Common myeloid progenitor, CD34-positive (primary cell): ENCODE measurements at regions not wholly inside any gene's neighbourhood (a gene's known extent, or its start where the extent isn't known, plus 50 kb on each side); places are given as distances from the start of the nearest gene placed in this dataset.

Experiments used
- CTCF ChIA-PET: fragments of 350-600 bp; sonication (Branson Sonifier 250); formaldehyde crosslinking; loops from one replicate; lab custom pipeline; 2021; ENCODE audit warnings: antibody characterized with exemption; lab: Charles Lee
- POLR2A ChIA-PET: fragments of 350-600 bp; sonication (Branson Sonifier 250); formaldehyde crosslinking; loops from one replicate; lab custom pipeline; 2021; ENCODE audit warnings: antibody characterized with exemption; lab: Charles Lee
- DNase-seq, 3 donors: peaks; one replicate each; pipeline versions ENCODE4 v3.0.0 to v3.0.0-alpha.2; 2013
- H3K27ac ChIP-seq, 2 experiments: 1 replicate in 1 of 2; 2 replicates in 1 of 2; pipeline ENCODE4 v1.7.0; 2013; ENCODE audit warnings: inconsistent platforms in 2 of 2, low read length in 2 of 2, mild to moderate bottlenecking in 2 of 2, low read depth in 1 of 2, moderate library complexity in 1 of 2; ENCODE audit not compliant: severe bottlenecking in 2 of 2, insufficient read depth in 1 of 2, poor library complexity in 1 of 2
- H3K27me3 ChIP-seq, 5 experiments: replicated peaks in 2 of 5; 1 replicate in 3 of 5; 2 replicates in 2 of 5; pipeline versions ENCODE4 v1.6.1 to v1.7.0; 2013; ENCODE audit warnings: low read length in 4 of 5, mild to moderate bottlenecking in 2 of 5, moderate library complexity in 2 of 5, inconsistent platforms in 1 of 5; ENCODE audit not compliant: insufficient read depth in 5 of 5, control insufficient read depth in 4 of 5
- H3K36me3 ChIP-seq, 4 experiments: 1 replicate in 2 of 4; 2 replicates in 2 of 4; pipeline versions ENCODE4 v1.6.1 to v1.7.0; 2013; ENCODE audit warnings: low read length in 3 of 4, control low read depth in 1 of 4, mild to moderate bottlenecking in 1 of 4; ENCODE audit not compliant: control insufficient read depth in 4 of 4, insufficient read depth in 4 of 4
- H3K4me1 ChIP-seq, 4 experiments: 1 replicate in 3 of 4; 2 replicates in 1 of 4; pipeline versions ENCODE4 v1.6.1 to v1.7.1; 2013; ENCODE audit warnings: low read length in 3 of 4, mild to moderate bottlenecking in 3 of 4, control low read depth in 1 of 4, inconsistent platforms in 1 of 4, moderate library complexity in 1 of 4; ENCODE audit not compliant: control insufficient read depth in 4 of 4, insufficient read depth in 4 of 4; ENCODE audit errors: control extremely low read depth in 1 of 4
- H3K4me3 ChIP-seq, 7 experiments: 1 replicate in 4 of 7; 2 replicates in 3 of 7; pipeline versions ENCODE4 v1.5.1 to v1.7.0; 2013; ENCODE audit warnings: mild to moderate bottlenecking in 7 of 7, low read length in 6 of 7, moderate library complexity in 6 of 7, inconsistent platforms in 2 of 7, low read depth in 2 of 7, control low read depth in 1 of 7; ENCODE audit not compliant: insufficient read depth in 4 of 7, control insufficient read depth in 1 of 7; ENCODE audit errors: extremely low read depth in 1 of 7
- H3K9me3 ChIP-seq, 5 experiments: 1 replicate in 4 of 5; 2 replicates in 1 of 5; pipeline versions ENCODE4 v1.6.1 to v1.7.1; 2013; ENCODE audit warnings: low read length in 4 of 5, mild to moderate bottlenecking in 2 of 5, inconsistent platforms in 1 of 5, low read depth in 1 of 5, moderate library complexity in 1 of 5; ENCODE audit not compliant: control insufficient read depth in 4 of 5, insufficient read depth in 2 of 5; ENCODE audit errors: control extremely low read depth in 1 of 5
- WGBS: methylation state at CpG from one replicate; pipeline ENCODE4 v1.1.5; 2013; ENCODE audit not compliant: insufficient coverage; 5-methylcytosine and 5-hydroxymethylcytosine counted together

DNA sequence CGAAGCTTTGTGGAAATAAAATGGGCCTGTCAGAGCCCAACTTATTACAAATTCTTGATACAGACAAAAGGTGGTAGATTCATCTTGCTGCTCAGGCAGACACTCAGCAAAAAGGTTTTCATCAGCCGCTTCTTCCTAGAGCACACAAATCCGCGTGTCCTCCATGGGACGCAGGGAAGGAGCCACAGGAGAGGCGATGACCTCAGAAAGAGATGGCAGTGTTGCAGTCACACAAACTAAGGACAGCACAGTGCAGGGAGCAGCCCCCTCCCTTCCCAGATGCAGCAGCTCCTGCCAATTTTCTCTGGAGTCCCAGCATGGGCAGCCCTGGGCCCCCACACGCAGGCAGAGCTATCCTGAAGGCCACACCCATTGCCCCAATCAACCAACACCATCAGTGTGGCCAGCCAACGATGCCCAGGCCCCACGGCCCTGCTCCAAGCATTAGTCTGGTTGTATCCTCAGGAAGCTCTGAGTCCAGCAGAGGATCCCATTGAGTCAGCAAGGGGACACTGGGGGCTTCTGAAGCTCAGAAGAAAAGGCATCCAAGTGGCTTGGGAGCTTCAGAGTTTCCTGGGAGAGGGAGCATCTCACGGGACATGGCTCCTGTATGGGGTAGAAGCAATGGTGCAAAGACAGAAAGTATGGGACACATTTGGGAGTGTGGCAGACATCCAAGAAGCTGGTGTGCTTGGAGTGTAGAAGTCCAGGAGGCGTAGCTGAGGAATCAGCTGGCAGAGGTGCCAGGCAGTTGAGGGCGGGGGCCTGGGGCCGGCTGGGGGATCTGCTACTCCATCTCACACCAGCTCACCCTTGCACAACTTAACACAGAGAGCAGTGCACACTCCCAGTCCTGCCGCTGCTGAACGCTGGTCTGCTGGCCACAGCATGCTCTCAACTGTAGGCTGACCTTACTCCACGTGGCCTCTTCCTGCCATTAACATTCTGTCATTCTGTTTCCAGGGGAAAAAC is 142.1 kb upstream of the CST7 start:
- no peak overlapping the region for H3K4me3 ChIP-seq
- 93% methylated on average over 12 of the region's 16 CpGs for WGBS
- H3K27ac ChIP-seq: no peak overlapping the region
- no peak for DNase-seq
- H3K4me1 ChIP-seq: no peaks in the 10 kb centered on the region
- no peaks in the 10 kb centered on the region for H3K9me3 ChIP-seq
- no peaks in the 10 kb centered on the region for H3K36me3 ChIP-seq
- ChIA-PET POLR2A (no interaction called here), CTCF (interaction anchor here (0.5 to 1.4 kb wide), 3 partner anchors 16 to 172 kb away, joined by 3 to 5 read pairs (median 3); no protein-coding TSS in a partner anchor)
- H3K27me3 ChIP-seq: no peaks in the 10 kb centered on the region

DNA sequence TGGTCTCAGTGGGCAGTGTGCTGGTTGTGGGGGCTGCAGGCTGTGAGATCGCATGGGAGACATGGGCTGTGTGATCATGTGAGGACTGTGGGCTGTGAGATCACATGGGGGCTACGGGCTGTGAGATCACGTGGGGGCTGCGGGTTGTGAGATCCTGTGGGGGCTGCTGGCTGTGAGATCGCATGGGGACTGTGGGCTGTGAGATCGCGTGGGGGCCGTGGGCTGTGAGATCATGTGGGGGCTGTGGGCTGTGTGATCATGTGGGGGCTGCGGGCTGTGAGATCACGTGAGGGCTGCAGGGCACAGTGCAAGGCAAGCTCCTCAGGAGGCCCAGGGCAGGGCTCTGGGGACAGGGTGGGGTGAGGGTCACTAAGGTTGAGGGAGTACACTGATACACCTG is 140.5 kb upstream of the CST7 start:
- H3K36me3 ChIP-seq: no peaks in the 10 kb centered on the region
- ChIA-PET CTCF (interaction anchor here (1.8 kb wide), 1 partner anchor 24 kb away, joined by 5 read pairs; no protein-coding TSS in a partner anchor), POLR2A (no interaction called here)
- peaks cover 0 to 3% (median 0%) of the 10 kb centered on the region in 4 experiments for H3K4me1 ChIP-seq
- H3K4me3 ChIP-seq: no peak overlapping the region
- H3K27me3 ChIP-seq: no peaks in the 10 kb centered on the region
- 100% methylated on average over 5 of the region's 10 CpGs for WGBS
- H3K27ac ChIP-seq: no peak overlapping the region
- DNase-seq: no peak
- no peaks in the 10 kb centered on the region for H3K9me3 ChIP-seq

DNA sequence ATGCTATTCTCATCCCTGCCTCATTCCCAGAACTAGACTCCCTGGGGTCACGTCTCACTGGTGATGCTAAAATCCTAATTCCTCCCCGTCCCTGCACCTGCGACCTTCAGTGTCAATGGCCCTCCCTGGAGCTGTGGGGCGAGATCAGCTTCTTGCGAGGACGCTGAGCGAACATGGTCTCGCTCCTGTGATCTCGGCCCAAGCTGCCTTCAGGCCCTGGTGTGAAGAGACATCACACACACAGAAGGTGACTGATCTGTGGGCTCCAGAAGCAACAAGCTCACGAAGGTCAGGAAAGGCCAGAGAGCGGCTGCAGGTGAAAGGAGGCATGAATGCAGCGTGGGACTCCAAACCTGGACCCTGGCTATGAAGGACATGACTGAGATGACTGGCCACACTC is 139.5 kb upstream of the CST7 start:
- 96% methylated on average over 12 of the region's 12 CpGs for WGBS

DNA sequence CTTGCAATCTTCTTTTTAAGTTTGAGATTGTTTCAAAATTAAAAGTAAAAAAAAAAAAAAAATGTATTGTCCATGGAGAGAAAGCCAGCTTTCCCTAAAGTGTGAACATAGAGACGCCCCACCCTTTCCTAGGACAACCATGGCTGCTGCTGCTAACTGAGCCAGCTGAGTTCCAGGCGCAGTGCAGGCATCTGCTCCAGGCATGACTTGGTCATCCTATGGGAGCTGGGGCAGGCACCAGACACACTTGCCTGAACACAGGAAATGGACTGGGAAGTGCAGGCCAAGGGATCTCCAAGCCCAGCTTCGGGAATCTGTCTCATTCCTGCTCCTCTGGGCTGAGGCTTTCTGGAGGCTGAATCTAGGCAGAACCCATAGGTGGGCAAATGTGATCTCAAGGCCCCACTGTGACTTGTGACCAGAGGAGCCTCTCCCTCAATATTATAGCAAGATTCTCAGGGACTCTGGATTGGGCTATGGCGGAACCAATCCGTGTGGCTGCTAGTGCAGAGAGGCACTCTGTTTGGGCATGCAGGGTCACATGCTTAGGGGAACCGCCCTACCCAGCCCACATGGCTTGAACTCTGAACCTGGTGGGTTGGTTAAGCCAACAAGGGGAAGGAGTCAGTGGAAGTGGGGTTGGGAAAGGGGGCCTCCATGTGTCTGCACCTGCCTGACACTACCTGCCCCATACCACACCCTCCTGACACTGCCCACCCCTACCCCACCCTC is 138.2 kb upstream of the CST7 start:
- Histone ChIP-seq H3K27ac (no peak overlapping the region), H3K4me1 (peaks cover 0 to 3% (median 0%) of the 10 kb centered on the region in 4 experiments), H3K4me3 (no peak overlapping the region), H3K9me3 (no peaks in the 10 kb centered on the region), H3K36me3 (no peaks in the 10 kb centered on the region), H3K27me3 (no peaks in the 10 kb centered on the region)
- 93% methylated on average over 5 of the region's 6 CpGs for WGBS
- ChIA-PET CTCF (no interaction called here), POLR2A (interaction anchor here (0.6 kb wide), 1 partner anchor 76 kb away, joined by 3 read pairs; no protein-coding TSS in a partner anchor)
- no peak for DNase-seq

More for the DNA sequence above, 139.5 kb upstream of the CST7 start:
- H3K36me3 ChIP-seq: no peaks in the 10 kb centered on the region
- POLR2A ChIA-PET: no interaction called here
- no peak for DNase-seq
- H3K4me3 ChIP-seq: no peak overlapping the region
- peaks cover 0 to 3% (median 0%) of the 10 kb centered on the region in 4 experiments for H3K4me1 ChIP-seq
- no peak overlapping the region for H3K27ac ChIP-seq
- no peaks in the 10 kb centered on the region for H3K9me3 ChIP-seq
- H3K27me3 ChIP-seq: no peaks in the 10 kb centered on the region
- CTCF ChIA-PET: interaction anchor here (1.8 kb wide), 1 partner anchor 25 kb away, joined by 5 read pairs; no protein-coding TSS in a partner anchor

DNA sequence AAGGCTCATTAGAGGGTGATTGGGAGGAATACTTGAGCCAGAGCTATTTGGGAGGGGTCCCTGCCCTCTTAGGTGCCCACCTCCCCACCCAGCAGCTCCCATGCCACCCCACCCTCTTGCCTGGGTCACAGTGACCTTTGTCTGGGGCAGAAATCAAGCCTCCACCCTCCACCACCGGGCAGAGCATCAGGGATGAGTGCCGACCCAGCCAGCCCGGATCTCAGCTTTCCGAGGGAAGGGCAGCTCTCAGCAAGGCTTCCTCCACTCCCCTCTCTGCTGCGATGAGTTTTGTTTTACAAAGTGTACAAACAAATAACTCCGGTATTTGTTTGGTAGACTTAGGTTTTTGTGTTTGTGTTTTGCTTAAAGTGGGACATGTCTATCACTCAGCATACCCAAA is 136.7 kb upstream of the CST7 start:
- DNase-seq: no peak
- POLR2A ChIA-PET: no interaction called here
- WGBS: 86% methylated on average over 4 of the region's 6 CpGs
- no peaks in the 10 kb centered on the region for H3K36me3 ChIP-seq
- peaks cover 0 to 17% (median 5%) of the 10 kb centered on the region in 4 experiments for H3K4me1 ChIP-seq
- H3K4me3 ChIP-seq: no peak overlapping the region
- no peaks in the 10 kb centered on the region for H3K27me3 ChIP-seq
- no peak overlapping the region for H3K27ac ChIP-seq
- CTCF ChIA-PET: no interaction called here
- no peaks in the 10 kb centered on the region for H3K9me3 ChIP-seq

DNA sequence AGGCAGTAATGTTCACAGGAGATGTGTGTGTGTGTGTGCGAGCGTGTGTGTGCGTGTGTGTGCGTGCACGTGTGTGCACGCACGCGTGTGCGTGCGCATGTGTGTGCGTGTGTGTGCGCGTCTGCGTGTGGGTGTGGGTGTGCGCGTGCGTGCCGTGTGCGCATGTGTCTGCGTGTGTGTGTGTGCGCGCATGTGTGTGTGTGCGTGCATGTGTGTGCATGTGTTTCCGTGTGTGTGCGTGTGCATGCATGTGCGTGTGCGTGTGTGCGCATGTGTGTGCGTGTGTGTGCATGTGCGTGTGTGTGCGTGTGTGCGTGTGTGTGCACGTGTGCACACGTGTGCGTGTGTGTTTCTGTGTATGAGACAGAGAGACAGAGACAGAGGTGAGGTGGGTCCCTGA is 136.0 kb upstream of the CST7 start:
- H3K27me3 ChIP-seq: no peaks in the 10 kb centered on the region
- DNase-seq: peak in 2 of 3 donors; percentile 8 to 15
- 86% methylated on average over 30 of the region's 35 CpGs for WGBS
- H3K4me3 ChIP-seq: no peak overlapping the region
- H3K36me3 ChIP-seq: no peaks in the 10 kb centered on the region
- ChIA-PET CTCF (no interaction called here), POLR2A (no interaction called here)
- H3K4me1 ChIP-seq: peaks cover 0 to 19% (median 5%) of the 10 kb centered on the region in 4 experiments
- no peaks in the 10 kb centered on the region for H3K9me3 ChIP-seq
- H3K27ac ChIP-seq: no peak overlapping the region
